Muscle layer of colon (tissue), 2 donors: ENCODE measurements at regions not wholly inside any gene's neighbourhood (a gene's known extent, or its start where the extent isn't known, plus 50 kb on each side); places are given as distances from the start of the nearest gene placed in this dataset.

ENCODE experiments used
- H3K27ac ChIP-seq: one replicate; pipeline ENCODE4 v1.7.0; 2013; ENCODE audit warnings: low read depth, mild to moderate bottlenecking, low read length, moderate library complexity
- H3K27me3 ChIP-seq, 2 donors: one replicate each; pipeline ENCODE4 v1.7.0; 2013; ENCODE audit warnings: low read length in 2 of 2, mild to moderate bottlenecking in 2 of 2; ENCODE audit not compliant: insufficient read depth in 2 of 2, control insufficient read depth in 1 of 2
- H3K36me3 ChIP-seq: one replicate; pipeline ENCODE4 v1.7.0; 2013; ENCODE audit warnings: mild to moderate bottlenecking, low read length; ENCODE audit not compliant: insufficient read depth
- H3K4me1 ChIP-seq: one replicate; pipeline ENCODE4 v1.7.0; 2013; ENCODE audit warnings: mild to moderate bottlenecking, low read length; ENCODE audit not compliant: insufficient read depth
- H3K4me3 ChIP-seq, 2 donors: one replicate each; pipeline ENCODE4 v1.7.0; 2013; ENCODE audit warnings: low read length in 2 of 2, low read depth in 1 of 2, mild to moderate bottlenecking in 1 of 2, moderate library complexity in 1 of 2
- H3K9ac ChIP-seq: one replicate; pipeline ENCODE4 v1.7.0; 2013; ENCODE audit warnings: low read length
- H3K9me3 ChIP-seq: one replicate; pipeline ENCODE4 v1.7.0; 2013; ENCODE audit warnings: mild to moderate bottlenecking, low read length
- donor health status: abdominal sarcoma.
- donor health status: Adenocarcinoma of cecum.

DNA sequence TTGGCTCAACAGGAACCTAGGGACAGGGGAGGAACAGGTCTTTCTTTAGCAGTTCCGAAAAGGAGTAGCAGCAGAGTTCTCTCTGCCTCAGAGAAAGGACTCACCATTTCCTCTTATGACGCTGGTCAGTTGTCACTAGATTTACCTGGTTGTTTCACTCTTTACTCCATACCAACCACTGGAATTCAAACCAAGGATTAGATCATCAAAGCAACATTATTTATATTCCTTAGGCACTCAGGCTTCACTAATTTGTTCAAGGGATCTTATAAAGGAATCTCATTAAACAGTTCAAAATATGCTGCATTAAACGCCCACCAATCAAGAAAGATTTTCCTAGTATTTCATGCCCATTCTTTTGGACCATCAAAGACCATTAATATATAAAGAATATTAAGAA, 1129.5 kb upstream of the MAP3K7 start:
- no peaks in the 10 kb centered on the region for H3K27me3 ChIP-seq
- H3K4me3 ChIP-seq, result no peak overlapping the region
- no peaks in the 10 kb centered on the region for H3K4me1 ChIP-seq
- H3K36me3 ChIP-seq, result no peaks in the 10 kb centered on the region
- no peak overlapping the region for H3K9ac ChIP-seq
- no peak overlapping the region for H3K27ac ChIP-seq
- no peaks in the 10 kb centered on the region for H3K9me3 ChIP-seq

DNA sequence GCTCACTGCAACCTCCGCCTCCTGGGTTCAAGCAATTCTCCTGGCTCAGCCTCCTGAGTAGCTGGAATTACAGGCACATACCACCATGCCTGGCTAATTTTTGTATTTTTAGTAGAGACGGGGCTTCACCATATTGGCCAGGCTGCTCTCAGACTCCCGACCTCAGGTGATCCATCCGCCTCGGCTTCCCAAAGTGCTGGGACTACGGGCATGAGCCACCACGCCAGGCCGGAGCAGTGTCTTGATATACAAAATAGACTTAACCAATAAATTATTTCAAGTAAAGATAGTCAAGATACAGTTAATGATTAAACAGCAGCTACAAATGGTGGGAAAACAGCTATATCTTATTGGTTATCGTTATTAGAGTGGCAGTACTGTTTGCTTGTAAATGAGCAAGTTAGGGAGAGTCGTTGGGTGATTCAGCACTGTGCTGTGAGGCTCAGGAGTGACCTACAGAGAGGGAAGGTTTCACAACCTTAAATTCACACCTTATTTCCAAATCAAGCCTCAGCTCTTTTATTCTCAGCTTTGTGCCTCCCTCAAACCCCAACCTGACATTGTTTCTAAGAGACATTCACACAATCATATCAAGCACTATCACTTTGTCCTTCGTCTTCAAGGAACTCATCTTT, 1128.4 kb upstream of the MAP3K7 start:
- no peak overlapping the region for H3K9ac ChIP-seq

DNA sequence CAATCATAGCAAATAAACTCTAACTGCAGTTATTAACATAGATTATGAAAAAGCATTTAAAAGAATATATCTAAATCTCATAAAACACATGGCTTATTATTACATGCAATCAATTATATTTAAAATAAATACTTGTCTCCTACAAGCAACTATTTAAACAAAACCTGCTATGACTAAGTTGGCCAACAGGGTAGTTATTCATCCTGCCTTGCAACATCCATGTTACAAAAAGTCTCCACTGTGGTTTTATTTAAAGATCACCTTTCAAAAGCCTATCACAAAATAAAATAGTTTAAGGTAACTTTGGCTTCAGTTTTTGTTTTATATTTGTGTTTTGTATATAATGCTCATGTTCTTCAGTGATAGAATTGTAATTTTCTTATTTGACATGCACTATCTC, 1127.0 kb upstream of the MAP3K7 start:
- no peak overlapping the region for H3K9ac ChIP-seq
- H3K4me1 ChIP-seq, result no peaks in the 10 kb centered on the region
- H3K27ac ChIP-seq, result no peak overlapping the region
- H3K36me3 ChIP-seq, result no peaks in the 10 kb centered on the region
- H3K4me3 ChIP-seq, result no peak overlapping the region
- H3K9me3 ChIP-seq, result no peaks in the 10 kb centered on the region
- H3K27me3 ChIP-seq, result no peaks in the 10 kb centered on the region

More for the DNA sequence above, 1128.4 kb upstream of the MAP3K7 start:
- no peaks in the 10 kb centered on the region for H3K4me1 ChIP-seq
- H3K27me3 ChIP-seq, result no peaks in the 10 kb centered on the region
- H3K27ac ChIP-seq, result no peak overlapping the region
- no peak overlapping the region for H3K4me3 ChIP-seq
- H3K36me3 ChIP-seq, result no peaks in the 10 kb centered on the region
- no peaks in the 10 kb centered on the region for H3K9me3 ChIP-seq

DNA sequence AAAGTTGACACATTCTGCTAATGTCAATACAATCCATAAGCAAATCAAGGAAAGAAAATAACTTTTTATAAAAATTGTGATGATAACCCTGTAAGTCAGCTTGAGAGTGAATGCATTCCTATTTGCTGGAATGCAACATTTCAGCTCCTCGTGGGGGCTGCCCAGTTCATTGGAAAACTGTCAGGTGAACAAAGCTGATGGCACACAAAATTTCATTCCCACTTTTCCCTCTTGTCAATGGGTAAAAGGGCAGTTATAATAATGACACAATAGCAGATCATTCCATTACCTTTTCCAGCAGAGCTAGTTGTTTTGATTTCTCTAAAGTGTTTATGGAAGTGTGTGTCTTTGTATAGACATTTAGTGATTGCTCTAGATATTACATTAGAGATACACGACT, 1124.6 kb upstream of the MAP3K7 start:
- Histone ChIP-seq H3K27me3 (no peaks in the 10 kb centered on the region), H3K9ac (no peak overlapping the region), H3K4me3 (no peak overlapping the region), H3K9me3 (no peaks in the 10 kb centered on the region), H3K36me3 (no peaks in the 10 kb centered on the region), H3K4me1 (no peaks in the 10 kb centered on the region), H3K27ac (no peak overlapping the region)

DNA sequence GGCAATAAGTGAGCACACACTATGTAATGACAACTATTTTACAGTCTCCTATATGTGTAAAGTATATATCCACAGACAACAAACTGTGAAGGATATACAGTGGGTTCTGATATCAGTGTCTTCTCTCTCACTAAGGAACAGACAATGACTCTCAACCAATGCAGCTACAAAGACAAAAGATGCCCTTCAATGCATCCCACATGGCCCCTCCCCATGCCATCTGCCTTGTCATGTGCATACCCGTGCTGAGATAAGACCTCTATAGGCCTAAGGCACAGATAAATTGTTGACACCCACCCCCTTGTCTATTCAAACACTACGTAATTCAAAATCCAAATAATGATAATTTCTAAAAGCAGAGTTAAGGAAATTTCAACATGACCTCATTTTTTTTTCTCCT, 1123.5 kb upstream of the MAP3K7 start:
- Histone ChIP-seq H3K27me3 (no peaks in the 10 kb centered on the region), H3K36me3 (no peaks in the 10 kb centered on the region), H3K9me3 (no peaks in the 10 kb centered on the region), H3K27ac (no peak overlapping the region), H3K4me1 (no peaks in the 10 kb centered on the region), H3K4me3 (no peak overlapping the region), H3K9ac (no peak overlapping the region)

DNA sequence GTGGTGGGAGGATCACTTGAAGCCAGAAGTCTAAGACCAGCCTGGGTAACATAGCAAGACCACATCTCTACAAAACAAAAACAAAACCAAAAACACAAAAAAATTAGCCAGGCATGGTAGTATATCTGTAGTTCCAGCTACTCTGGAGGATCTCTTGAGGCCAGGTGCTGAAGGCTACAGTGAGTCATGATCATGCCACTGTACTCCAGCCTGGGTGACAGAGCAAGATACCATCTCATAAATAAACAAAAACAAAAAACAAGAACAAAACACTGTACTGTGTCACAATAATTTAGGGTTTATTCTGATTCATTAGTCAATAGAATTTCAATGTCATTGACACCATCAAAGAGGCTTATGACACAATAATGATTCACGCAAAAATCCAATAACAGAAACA, 1121.7 kb upstream of the MAP3K7 start:
- Histone ChIP-seq H3K27me3 (no peaks in the 10 kb centered on the region), H3K36me3 (no peaks in the 10 kb centered on the region), H3K27ac (no peak overlapping the region), H3K4me1 (no peaks in the 10 kb centered on the region), H3K9me3 (no peaks in the 10 kb centered on the region), H3K9ac (no peak overlapping the region), H3K4me3 (no peak overlapping the region)

DNA sequence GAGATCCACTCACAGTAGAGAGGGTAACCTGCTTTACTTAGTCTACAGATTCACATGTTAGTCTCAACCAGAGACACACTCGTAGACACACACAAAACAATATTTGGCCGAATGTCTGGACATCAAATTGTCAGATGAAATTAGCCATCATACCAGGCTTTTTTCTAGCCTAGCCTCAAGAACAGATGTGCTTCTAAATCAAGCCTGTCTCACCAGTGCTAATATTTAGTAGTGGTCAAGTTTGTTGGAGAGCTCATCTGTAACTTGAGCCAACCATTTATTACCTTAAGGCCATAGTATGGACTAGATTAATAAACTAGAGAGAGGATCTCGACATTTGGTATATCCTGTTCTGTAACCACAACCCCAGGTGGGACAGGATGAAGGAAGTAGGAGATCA, 1118.8 kb upstream of the MAP3K7 start:
- no peak overlapping the region for H3K9ac ChIP-seq

DNA sequence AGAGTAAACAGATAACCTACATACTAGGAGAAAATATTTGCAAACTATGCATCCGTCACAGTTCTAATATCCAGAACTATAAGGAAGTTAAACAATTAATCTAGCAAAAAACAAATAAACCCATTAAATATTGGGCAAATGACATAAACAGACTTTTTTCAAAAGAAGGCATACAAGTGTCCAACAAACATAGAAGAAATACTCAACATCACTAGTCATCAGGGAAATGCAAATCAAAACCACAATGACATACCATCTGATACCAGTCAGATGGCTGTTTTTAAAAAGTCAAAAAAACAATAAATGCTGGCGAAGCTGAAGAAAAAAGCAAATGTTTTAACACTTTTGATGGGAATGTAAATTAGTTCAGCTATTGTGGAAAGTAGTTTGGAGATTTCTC, 1117.7 kb upstream of the MAP3K7 start:
- no peaks in the 10 kb centered on the region for H3K36me3 ChIP-seq
- H3K27ac ChIP-seq, result no peak overlapping the region
- no peaks in the 10 kb centered on the region for H3K4me1 ChIP-seq
- H3K27me3 ChIP-seq, result no peaks in the 10 kb centered on the region
- H3K4me3 ChIP-seq, result no peak overlapping the region
- no peak overlapping the region for H3K9ac ChIP-seq
- no peaks in the 10 kb centered on the region for H3K9me3 ChIP-seq

More for the DNA sequence above, 1118.8 kb upstream of the MAP3K7 start:
- no peaks in the 10 kb centered on the region for H3K9me3 ChIP-seq
- no peaks in the 10 kb centered on the region for H3K4me1 ChIP-seq
- no peaks in the 10 kb centered on the region for H3K27me3 ChIP-seq
- H3K27ac ChIP-seq, result no peak overlapping the region
- no peak overlapping the region for H3K4me3 ChIP-seq
- no peaks in the 10 kb centered on the region for H3K36me3 ChIP-seq

DNA sequence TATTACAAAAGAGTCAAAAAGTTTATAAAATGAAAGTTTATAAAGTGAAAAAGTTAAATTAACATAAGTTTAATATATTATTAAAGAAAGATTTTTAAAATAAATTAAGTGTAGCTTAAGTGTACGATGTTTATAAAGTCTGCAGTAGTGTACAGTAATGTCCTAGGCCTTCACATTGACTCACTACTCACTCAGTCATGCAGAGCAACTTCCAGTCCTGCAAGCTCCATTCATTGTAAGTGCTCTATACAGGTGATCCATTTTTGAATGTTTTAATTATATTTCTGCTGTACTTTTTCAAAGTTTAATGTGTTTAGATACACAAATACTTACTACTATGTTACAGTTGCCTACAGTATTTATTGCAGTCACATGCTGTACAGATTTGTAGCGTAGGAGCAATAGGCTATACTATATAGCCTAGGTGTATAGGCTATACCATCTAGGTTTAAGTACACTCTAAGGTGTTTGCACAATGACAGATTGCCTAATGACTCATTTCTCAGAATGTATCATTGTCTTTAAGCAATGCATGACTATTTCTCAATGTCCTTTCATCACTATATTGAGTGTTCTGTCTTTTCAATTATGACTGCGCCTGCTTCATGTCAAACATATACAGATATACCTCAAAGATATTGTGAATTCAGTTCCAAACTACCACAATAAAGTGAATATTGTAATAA, 1110.3 kb upstream of the MAP3K7 start:
- Histone ChIP-seq H3K27me3 (no peaks in the 10 kb centered on the region), H3K4me1 (no peaks in the 10 kb centered on the region), H3K27ac (no peak overlapping the region), H3K9ac (no peak overlapping the region), H3K4me3 (no peak overlapping the region), H3K9me3 (no peaks in the 10 kb centered on the region), H3K36me3 (no peaks in the 10 kb centered on the region)

DNA sequence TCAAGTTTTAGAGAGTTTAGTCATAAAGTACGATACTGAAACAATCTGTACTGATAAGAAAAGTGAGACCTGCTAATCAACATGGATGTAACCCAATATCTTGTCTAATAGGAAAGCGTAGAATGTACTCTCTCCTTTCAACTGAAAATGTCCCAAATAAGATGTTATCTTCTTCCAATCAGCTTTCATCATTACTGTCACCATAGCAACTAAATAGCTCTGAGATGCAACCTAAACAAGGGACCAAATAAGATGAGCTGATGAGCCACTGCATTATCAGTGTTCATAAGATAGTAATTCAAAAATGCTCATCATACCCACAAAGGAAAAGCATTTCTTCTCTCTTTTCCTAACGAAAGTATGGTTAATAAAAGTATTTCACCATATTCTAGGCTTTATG, 1108.3 kb upstream of the MAP3K7 start:
- H3K27ac ChIP-seq, result no peak overlapping the region
- H3K4me1 ChIP-seq, result no peaks in the 10 kb centered on the region
- H3K4me3 ChIP-seq, result no peak overlapping the region
- H3K9me3 ChIP-seq, result no peaks in the 10 kb centered on the region
- H3K36me3 ChIP-seq, result no peaks in the 10 kb centered on the region
- H3K27me3 ChIP-seq, result no peaks in the 10 kb centered on the region
- H3K9ac ChIP-seq, result no peak overlapping the region

DNA sequence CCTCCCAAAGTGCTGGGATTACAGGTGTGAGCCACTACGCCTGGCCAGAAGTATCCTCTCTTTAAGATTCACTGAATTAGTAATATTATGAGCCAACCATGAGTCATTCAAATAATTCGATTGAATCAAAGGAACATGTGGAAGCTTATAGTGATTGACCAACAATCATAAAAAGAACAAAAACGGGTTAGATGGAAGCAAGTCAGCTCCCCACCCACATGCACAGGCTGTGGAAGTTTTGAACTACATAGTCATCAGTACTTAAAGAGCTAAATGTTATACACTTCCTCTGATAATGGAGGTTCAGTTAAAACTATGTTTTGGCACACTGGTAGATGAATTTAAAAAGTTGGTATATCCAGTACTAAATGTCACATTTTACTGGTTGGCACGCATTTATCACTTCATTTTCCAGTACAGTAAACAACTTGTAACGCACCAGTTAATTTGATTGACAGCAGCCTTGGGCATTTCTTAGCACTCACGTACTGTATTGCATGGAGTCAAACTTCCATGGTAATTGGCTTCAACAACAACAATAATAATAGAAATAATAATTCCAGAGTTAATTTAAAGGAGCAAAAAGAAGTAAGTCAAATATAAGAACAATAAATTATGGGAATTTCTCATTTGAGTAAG, 1107.3 kb upstream of the MAP3K7 start:
- no peak overlapping the region for H3K4me3 ChIP-seq
- no peaks in the 10 kb centered on the region for H3K9me3 ChIP-seq
- H3K27ac ChIP-seq, result no peak overlapping the region
- H3K4me1 ChIP-seq, result no peaks in the 10 kb centered on the region
- no peaks in the 10 kb centered on the region for H3K27me3 ChIP-seq
- no peak overlapping the region for H3K9ac ChIP-seq
- H3K36me3 ChIP-seq, result no peaks in the 10 kb centered on the region

DNA sequence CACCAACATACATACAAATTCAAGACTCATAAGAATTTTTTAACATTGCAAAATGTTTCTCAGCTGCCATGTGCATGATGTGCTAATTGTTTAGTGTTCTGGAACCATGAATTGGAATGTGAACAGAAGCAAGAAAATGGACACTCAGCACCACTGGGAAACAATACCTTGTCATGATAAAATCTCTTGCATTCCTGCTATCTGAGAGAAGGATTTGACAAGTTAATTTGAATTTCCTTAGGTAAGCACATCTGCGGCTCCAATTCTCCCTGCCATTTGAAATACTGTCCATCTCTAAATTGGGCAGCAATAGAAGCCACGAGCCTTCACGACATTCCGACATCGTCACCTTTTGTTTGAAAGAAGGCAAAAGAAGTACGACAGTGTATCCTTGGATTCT, 1104.6 kb upstream of the MAP3K7 start:
- H3K36me3 ChIP-seq, result no peaks in the 10 kb centered on the region
- H3K4me3 ChIP-seq, result no peak overlapping the region
- no peaks in the 10 kb centered on the region for H3K9me3 ChIP-seq
- no peak overlapping the region for H3K27ac ChIP-seq
- no peak overlapping the region for H3K9ac ChIP-seq
- no peaks in the 10 kb centered on the region for H3K4me1 ChIP-seq
- H3K27me3 ChIP-seq, result no peaks in the 10 kb centered on the region
